K562 (cell line): ENCODE measurements at regions not wholly inside any gene's neighbourhood (a gene's known extent, or its start where the extent isn't known, plus 50 kb on each side); places are given as distances from the start of the nearest gene placed in this dataset.
A peak's percentile ranks its signal among the peaks of the same experiment; 100 is the strongest.

Source experiments
- CBX3 ChIP-seq, 2 experiments: IDR thresholded peaks; 1 replicate in 1 of 2; 2 replicates in 1 of 2; pipeline ENCODE4 v1.6.1; 2012; ENCODE audit warnings: inconsistent platforms in 2 of 2, low read length in 2 of 2, borderline replicate concordance in 1 of 2, control low read depth in 1 of 2
- CREM ChIP-seq: IDR thresholded peaks from 2 replicates; pipeline ENCODE4 v1.6.1; 2014; ENCODE audit warnings: antibody characterized with exemption, low read depth
- CSDE1 ChIP-seq, 2 experiments: fragments of 450-650 bp; IDR thresholded peaks; 2 replicates each; pipeline ENCODE4 v1.6.1; 2016; ENCODE audit warnings: mild to moderate bottlenecking in 1 of 2
- DEAF1 ChIP-seq: fragments of 450-650 bp; formaldehyde crosslinking; IDR thresholded peaks from 2 replicates; pipeline ENCODE4 v1.4.0; 2020; ENCODE audit warnings: mild to moderate bottlenecking, moderate library complexity
- MCM7 ChIP-seq, 2 experiments: fragments of 450-650 bp; IDR thresholded peaks; 2 replicates each; pipeline ENCODE4 v1.6.1; 2016 to 2018
- MYBL2 ChIP-seq, 2 experiments: fragments of 450-650 bp in 1 of 2; sonication (generic) in 1 of 2; formaldehyde crosslinking in 1 of 2; IDR thresholded peaks; 2 replicates each; pipeline versions ENCODE4 v1.6.1 to v1.8.1; 2017 to 2022; ENCODE audit warnings: borderline replicate concordance in 1 of 2, inconsistent platforms in 1 of 2, low read depth in 1 of 2, mild to moderate bottlenecking in 1 of 2, missing genetic modification reagents in 1 of 2, moderate library complexity in 1 of 2
- NFE2L1 ChIP-seq: fragments of 450-650 bp; IDR thresholded peaks from 2 replicates; pipeline ENCODE4 v1.6.1; 2016; ENCODE audit warnings: missing genetic modification characterization, low read depth, mild to moderate bottlenecking, missing compliant biosample characterization, moderate library complexity, borderline replicate concordance
- POU5F1 ChIP-seq: fragments of 150-350 bp; IDR thresholded peaks from 2 replicates; pipeline ENCODE4 v1.6.1; 2014; ENCODE audit warnings: borderline replicate concordance, low read length, low read depth, mild to moderate bottlenecking; ENCODE audit not compliant: partially characterized antibody
- PRDM10 ChIP-seq: fragments of 450-650 bp; IDR thresholded peaks from 2 replicates; pipeline ENCODE4 v1.6.1; 2018; ENCODE audit not compliant: partially characterized antibody
- SMARCA5 ChIP-seq: fragments of 450-650 bp; IDR thresholded peaks from 2 replicates; pipeline ENCODE4 v1.6.1; 2016
- THAP7 ChIP-seq: fragments of 250-450 bp; sonication (Bioruptor Pico); IDR thresholded peaks from 2 replicates; pipeline ENCODE4 v1.5.0; 2021
- TRIM28 ChIP-seq: fragments of 450-650 bp; IDR thresholded peaks from 2 replicates; pipeline ENCODE4 v1.6.1; 2017
- YY1 ChIP-seq, 3 experiments: IDR thresholded peaks; 2 replicates each; pipeline ENCODE4 v1.6.1; 2011; ENCODE audit warnings: low read length in 2 of 3, mild to moderate bottlenecking in 2 of 3, moderate library complexity in 2 of 3, borderline replicate concordance in 1 of 3, control low read depth in 1 of 3, low read depth in 1 of 3; ENCODE audit not compliant: insufficient read depth in 3 of 3, insufficient replicate concordance in 2 of 3, control insufficient read depth in 1 of 3, insufficient read length in 1 of 3; ENCODE audit errors: extremely low read depth in 1 of 3
- ZBTB9 ChIP-seq: fragments of 450-650 bp; formaldehyde crosslinking; IDR thresholded peaks from 2 replicates; pipeline ENCODE4 v1.4.0; 2020; ENCODE audit warnings: mild to moderate bottlenecking, moderate library complexity
- ZNF609 ChIP-seq: sonication (generic); formaldehyde crosslinking; IDR thresholded peaks from 2 replicates; pipeline ENCODE4 v1.8.1; 2023; ENCODE audit warnings: missing genetic modification reagents, mild to moderate bottlenecking, borderline replicate concordance

GRCh38 chr17:13346081-13346533, 255.6 kb downstream of the HS3ST3A1 start (continued):
- no peak for TF ChIP-seq MYBL2 (IDR thresholded peaks at IDR 0.05; ENCODE audit: low read depth)
- no peak for TF ChIP-seq MYBL2 (CRISPR knock-in tag; IDR thresholded peaks at IDR 0.05; ENCODE audit: borderline replicate concordance)
- no peak for TF ChIP-seq THAP7 (CRISPR knock-in tag)
- TF ChIP-seq CSDE1 (IDR thresholded peaks at IDR 0.05) = no peak
- TF ChIP-seq TRIM28 = no peak
- no peak for TF ChIP-seq ZBTB9 (CRISPR knock-in tag)
- TF ChIP-seq NFE2L1 (tag) = no peak
- no peak for TF ChIP-seq MCM7 (IDR thresholded peaks at IDR 0.05)
- TF ChIP-seq SMARCA5 = no peak
- TF ChIP-seq CREM = peak; percentile 74
- no peak for TF ChIP-seq POU5F1
- TF ChIP-seq YY1 (IDR thresholded peaks at IDR 0.05; ENCODE audit: borderline replicate concordance in 1 of 3, control insufficient read depth in 1 of 3, extremely low read depth in 1 of 3, insufficient read depth in 3 of 3, insufficient read length in 1 of 3, insufficient replicate concordance in 2 of 3, low read depth in 1 of 3, low read length in 2 of 3) = no peak
- TF ChIP-seq CBX3 (IDR thresholded peaks at IDR 0.05; ENCODE audit: borderline replicate concordance in 1 of 2, low read length in 2 of 2) = no peak
- TF ChIP-seq PRDM10 = no peak
- no peak for TF ChIP-seq DEAF1 (CRISPR knock-in tag)
- TF ChIP-seq ZNF609 = no peak
